RKO (cell line): ENCODE measurements at regions not wholly inside any gene's neighbourhood (a gene's known extent, or its start where the extent isn't known, plus 50 kb on each side); places are given as distances from the start of the nearest gene placed in this dataset.

Source experiments
- DNase-seq: peaks from one replicate; pipeline ENCODE4 v3.0.0-alpha.2; 2016; ENCODE audit warnings: low spot score

- peak; percentile 59 for DNase-seq
Observed at GRCh38 chr1:188425687-188426086, 1596.9 kb downstream of the PLA2G4A start.

- no peak for DNase-seq
Observed at GRCh38 chr1:188426561-188426960, 1597.8 kb downstream of the PLA2G4A start.

GRCh38 chr1:188427642-188428041 lies 1598.9 kb downstream of the PLA2G4A start:
- no peak for DNase-seq

- DNase-seq = no peak
Observed at GRCh38 chr1:188429386-188429785, 1600.6 kb downstream of the PLA2G4A start.

GRCh38 chr1:188432427-188432826 lies 1603.7 kb downstream of the PLA2G4A start:
- no peak for DNase-seq

- DNase-seq = peak; percentile 14
Observed at GRCh38 chr1:188433425-188433824, 1604.7 kb downstream of the PLA2G4A start.

- no peak for DNase-seq
Observed at GRCh38 chr1:188444526-188444925, 1615.8 kb downstream of the PLA2G4A start.

- DNase-seq = no peak
Observed at GRCh38 chr1:188462837-188463236, 1634.1 kb downstream of the PLA2G4A start.

GRCh38 chr1:188463919-188464318 lies 1635.2 kb downstream of the PLA2G4A start:
- peak; percentile 12 for DNase-seq

GRCh38 chr1:188466539-188466938 lies 1637.8 kb downstream of the PLA2G4A start:
- no peak for DNase-seq

- no peak for DNase-seq
Observed at GRCh38 chr1:188476606-188477005, 1647.9 kb downstream of the PLA2G4A start.

GRCh38 chr1:188489336-188490112 lies 1660.8 kb downstream of the PLA2G4A start:
- DNase-seq = peak; percentile 73

GRCh38 chr1:188496506-188496905 lies 1667.8 kb downstream of the PLA2G4A start:
- no peak for DNase-seq

- DNase-seq = no peak
Observed at GRCh38 chr1:188497020-188497419, 1668.3 kb downstream of the PLA2G4A start.

- DNase-seq = peak; percentile 2
Observed at GRCh38 chr1:188499690-188500089, 1670.9 kb downstream of the PLA2G4A start.

GRCh38 chr1:188514917-188515316 lies 1686.2 kb downstream of the PLA2G4A start:
- no peak for DNase-seq

- DNase-seq = no peak
Observed at GRCh38 chr1:188517139-188517538, 1688.4 kb downstream of the PLA2G4A start.

GRCh38 chr1:188551176-188551575 lies 1722.4 kb downstream of the PLA2G4A start:
- no peak for DNase-seq

GRCh38 chr1:188557053-188557452 lies 1728.3 kb downstream of the PLA2G4A start:
- no peak for DNase-seq

- DNase-seq = no peak
Observed at GRCh38 chr1:188582911-188583532, 1754.3 kb downstream of the PLA2G4A start.

GRCh38 chr1:188584119-188584518 lies 1755.4 kb downstream of the PLA2G4A start:
- DNase-seq = no peak

- no peak for DNase-seq
Observed at GRCh38 chr1:188590641-188591040, 1761.9 kb downstream of the PLA2G4A start.

GRCh38 chr1:188594542-188595235 lies 1765.9 kb downstream of the PLA2G4A start:
- no peak for DNase-seq
